ENCODE measurements at regions not wholly inside any gene's neighbourhood (a gene's known extent, or its start where the extent isn't known, plus 50 kb on each side); places are given as distances from the start of the nearest gene placed in this dataset.
A peak's percentile ranks its signal among the peaks of the same experiment; 100 is the strongest.

DNA sequence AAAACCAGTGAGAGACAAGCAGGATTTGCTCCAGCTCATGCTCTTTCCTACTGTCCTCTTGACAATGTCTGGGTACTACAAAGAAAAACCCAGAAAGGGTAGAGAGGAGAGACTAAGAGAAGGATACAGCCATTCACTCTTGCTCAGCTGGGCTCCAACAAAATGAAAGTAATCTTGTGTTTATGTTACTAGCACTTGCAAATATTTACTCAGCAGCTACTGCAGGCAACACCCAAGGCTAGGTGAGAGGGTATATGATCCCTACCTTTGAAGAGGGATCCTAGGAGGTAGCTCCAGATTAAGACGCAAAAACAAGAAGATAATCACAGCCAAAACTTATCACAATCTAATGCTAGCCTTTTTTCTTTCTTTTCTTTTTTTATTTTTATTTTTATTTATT is 329.6 kb upstream of the ACVR2A start:
- H3K36me3 ChIP-seq (ENCODE audit: control insufficient read depth, insufficient read depth, low read length): no peaks in the 10 kb centered on the region
- H3K4me3 ChIP-seq (replicated peaks in 1 of 4; ENCODE audit: control extremely low read depth in 1 of 4, insufficient read depth in 1 of 4, low read depth in 3 of 4, low read length in 4 of 4): no peak overlapping the region
- no peaks in the 10 kb centered on the region for H3K4me1 ChIP-seq (ENCODE audit: control insufficient read depth, extremely low read depth, insufficient read depth, low read length)
- H2AFZ ChIP-seq (ENCODE audit: low read length): no peak overlapping the region
- no peaks in the 10 kb centered on the region for H4K20me1 ChIP-seq (ENCODE audit: control insufficient read depth, extremely low read depth, insufficient read depth, low read length)
- DNase-seq (ENCODE audit: low read depth in 2 of 2): no peak
- H3K27ac ChIP-seq (ENCODE audit: insufficient read depth, low read length): no peak overlapping the region
- H3K79me2 ChIP-seq (ENCODE audit: control insufficient read depth, insufficient read depth, low read length): no peaks in the 10 kb centered on the region
- H3K9ac ChIP-seq (ENCODE audit: insufficient read depth, low read length): no peak overlapping the region
- no peak overlapping the region for H3K4me2 ChIP-seq (ENCODE audit: extremely low read depth, insufficient read depth, low read length)
- no peaks in the 10 kb centered on the region for H3K27me3 ChIP-seq (ENCODE audit: control insufficient read depth, insufficient read depth, low read length)
- no peaks in the 10 kb centered on the region for H3K9me3 ChIP-seq (ENCODE audit: control insufficient read depth, insufficient read depth, low read depth, low read length)
- TF ChIP-seq EZH2 (IDR thresholded peaks at IDR 0.05; ENCODE audit: low read length, missing control alignments): no peak
- TF ChIP-seq, protein P1, sequence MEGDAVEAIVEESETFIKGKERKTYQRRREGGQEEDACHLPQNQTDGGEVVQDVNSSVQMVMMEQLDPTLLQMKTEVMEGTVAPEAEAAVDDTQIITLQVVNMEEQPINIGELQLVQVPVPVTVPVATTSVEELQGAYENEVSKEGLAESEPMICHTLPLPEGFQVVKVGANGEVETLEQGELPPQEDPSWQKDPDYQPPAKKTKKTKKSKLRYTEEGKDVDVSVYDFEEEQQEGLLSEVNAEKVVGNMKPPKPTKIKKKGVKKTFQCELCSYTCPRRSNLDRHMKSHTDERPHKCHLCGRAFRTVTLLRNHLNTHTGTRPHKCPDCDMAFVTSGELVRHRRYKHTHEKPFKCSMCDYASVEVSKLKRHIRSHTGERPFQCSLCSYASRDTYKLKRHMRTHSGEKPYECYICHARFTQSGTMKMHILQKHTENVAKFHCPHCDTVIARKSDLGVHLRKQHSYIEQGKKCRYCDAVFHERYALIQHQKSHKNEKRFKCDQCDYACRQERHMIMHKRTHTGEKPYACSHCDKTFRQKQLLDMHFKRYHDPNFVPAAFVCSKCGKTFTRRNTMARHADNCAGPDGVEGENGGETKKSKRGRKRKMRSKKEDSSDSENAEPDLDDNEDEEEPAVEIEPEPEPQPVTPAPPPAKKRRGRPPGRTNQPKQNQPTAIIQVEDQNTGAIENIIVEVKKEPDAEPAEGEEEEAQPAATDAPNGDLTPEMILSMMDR (conservative IDR thresholded peaks at IDR 0.05 in 1 of 2, IDR thresholded peaks at IDR 0.05 in 1 of 2; ENCODE audit: low read depth in 1 of 2, low read length in 2 of 2): no peak

DNA sequence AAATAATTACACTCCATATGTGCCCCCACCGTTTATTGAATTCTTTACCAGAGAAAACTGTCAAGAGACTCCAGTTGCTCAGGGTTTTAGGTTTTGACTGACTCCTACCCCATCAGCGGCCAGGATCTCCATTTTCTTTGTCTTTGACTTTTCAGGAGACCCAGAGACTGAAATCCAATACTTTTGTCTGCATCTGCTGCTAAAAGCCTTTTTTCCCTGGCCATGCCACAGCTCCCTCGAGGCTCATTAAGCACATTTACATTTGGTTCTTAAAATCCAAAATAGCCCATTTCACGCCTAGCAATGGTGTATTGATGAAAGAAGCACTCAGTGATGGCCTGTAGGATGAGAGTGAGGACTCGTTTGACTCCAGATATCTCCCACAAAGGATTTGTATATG is 332.6 kb upstream of the ACVR2A start:
- no peak overlapping the region for H2AFZ ChIP-seq (ENCODE audit: low read length)
- H3K4me1 ChIP-seq (ENCODE audit: control insufficient read depth, extremely low read depth, insufficient read depth, low read length): no peaks in the 10 kb centered on the region
- H3K9me3 ChIP-seq (ENCODE audit: control insufficient read depth, insufficient read depth, low read depth, low read length): no peaks in the 10 kb centered on the region
- H3K4me2 ChIP-seq (ENCODE audit: extremely low read depth, insufficient read depth, low read length): no peak overlapping the region
- no peaks in the 10 kb centered on the region for H3K36me3 ChIP-seq (ENCODE audit: control insufficient read depth, insufficient read depth, low read length)
- TF ChIP-seq EZH2 (IDR thresholded peaks at IDR 0.05; ENCODE audit: low read length, missing control alignments): no peak
- TF ChIP-seq, protein P1 (conservative IDR thresholded peaks at IDR 0.05 in 1 of 2, IDR thresholded peaks at IDR 0.05 in 1 of 2; ENCODE audit: low read depth in 1 of 2, low read length in 2 of 2): no peak
- no peaks in the 10 kb centered on the region for H4K20me1 ChIP-seq (ENCODE audit: control insufficient read depth, extremely low read depth, insufficient read depth, low read length)
- H3K9ac ChIP-seq (ENCODE audit: insufficient read depth, low read length): no peak overlapping the region
- H3K27me3 ChIP-seq (ENCODE audit: control insufficient read depth, insufficient read depth, low read length): no peaks in the 10 kb centered on the region
- no peaks in the 10 kb centered on the region for H3K79me2 ChIP-seq (ENCODE audit: control insufficient read depth, insufficient read depth, low read length)
- DNase-seq (ENCODE audit: low read depth in 2 of 2): no peak
- no peak overlapping the region for H3K4me3 ChIP-seq (replicated peaks in 1 of 4; ENCODE audit: control extremely low read depth in 1 of 4, insufficient read depth in 1 of 4, low read depth in 3 of 4, low read length in 4 of 4)
- no peak overlapping the region for H3K27ac ChIP-seq (ENCODE audit: insufficient read depth, low read length)

DNA sequence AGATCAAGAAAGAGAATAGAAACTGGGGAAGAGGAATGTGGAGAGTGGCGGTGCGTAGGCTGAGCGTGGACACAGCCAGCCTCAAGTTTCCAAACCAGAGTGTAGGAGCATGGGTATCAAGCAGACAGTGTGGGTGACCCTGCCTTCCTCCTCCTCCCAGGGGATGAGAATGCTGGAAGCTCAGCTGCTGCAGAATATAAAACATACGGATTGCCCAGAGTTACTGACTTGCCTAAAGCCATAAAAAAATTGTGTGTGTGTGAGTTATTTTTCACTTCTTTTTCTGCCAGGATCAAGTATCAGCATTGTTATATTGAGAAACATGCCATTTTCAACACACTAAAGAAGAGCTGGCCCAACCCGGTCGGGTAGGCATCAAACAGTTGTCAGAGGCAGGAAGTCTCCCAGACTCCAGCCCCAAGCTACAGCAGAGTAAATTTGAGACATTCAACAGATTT is 333.3 kb upstream of the ACVR2A start:
- H3K79me2 ChIP-seq (ENCODE audit: control insufficient read depth, insufficient read depth, low read length): no peaks in the 10 kb centered on the region
- H4K20me1 ChIP-seq (ENCODE audit: control insufficient read depth, extremely low read depth, insufficient read depth, low read length): no peaks in the 10 kb centered on the region
- no peak overlapping the region for H3K4me2 ChIP-seq (ENCODE audit: extremely low read depth, insufficient read depth, low read length)
- no peaks in the 10 kb centered on the region for H3K36me3 ChIP-seq (ENCODE audit: control insufficient read depth, insufficient read depth, low read length)
- no peak overlapping the region for H3K9ac ChIP-seq (ENCODE audit: insufficient read depth, low read length)
- H3K27me3 ChIP-seq (ENCODE audit: control insufficient read depth, insufficient read depth, low read length): no peaks in the 10 kb centered on the region
- TF ChIP-seq, protein P1 (conservative IDR thresholded peaks at IDR 0.05 in 1 of 2, IDR thresholded peaks at IDR 0.05 in 1 of 2; ENCODE audit: low read depth in 1 of 2, low read length in 2 of 2): no peak
- no peak for TF ChIP-seq EZH2 (IDR thresholded peaks at IDR 0.05; ENCODE audit: low read length, missing control alignments)
- DNase-seq (ENCODE audit: low read depth in 2 of 2): peak; percentile 26 to 36
- no peaks in the 10 kb centered on the region for H3K9me3 ChIP-seq (ENCODE audit: control insufficient read depth, insufficient read depth, low read depth, low read length)
- H3K4me1 ChIP-seq (ENCODE audit: control insufficient read depth, extremely low read depth, insufficient read depth, low read length): no peaks in the 10 kb centered on the region
- no peak overlapping the region for H2AFZ ChIP-seq (ENCODE audit: low read length)
- H3K27ac ChIP-seq (ENCODE audit: insufficient read depth, low read length): no peak overlapping the region
- no peak overlapping the region for H3K4me3 ChIP-seq (replicated peaks in 1 of 4; ENCODE audit: control extremely low read depth in 1 of 4, insufficient read depth in 1 of 4, low read depth in 3 of 4, low read length in 4 of 4)

Data from fibroblast of lung (primary cell).